ENCODE measurements at regions not wholly inside any gene's neighbourhood (a gene's known extent, or its start where the extent isn't known, plus 50 kb on each side); places are given as distances from the start of the nearest gene placed in this dataset.

- in situ Hi-C loops (cut with HindIII; ENCODE audit: low sequenced_read_pairs) = no loop called here
Observed at GRCh38 chr7:113998934-113999333, 80.1 kb upstream of the PPP1R3A start.

- in situ Hi-C loops (cut with HindIII; ENCODE audit: low sequenced_read_pairs) = no loop called here
Observed at GRCh38 chr7:113996405-113996804, 77.6 kb upstream of the PPP1R3A start.

- in situ Hi-C loops (cut with HindIII; ENCODE audit: low sequenced_read_pairs) = no loop called here
Observed at GRCh38 chr7:113986216-113986615, 67.4 kb upstream of the PPP1R3A start.

GRCh38 chr7:113976508-113976907 is 57.7 kb upstream of the PPP1R3A start:
- in situ Hi-C loops (cut with HindIII; ENCODE audit: low sequenced_read_pairs) = no loop called here

GRCh38 chr7:113968713-113969112 is 49.9 kb upstream of the PPP1R3A start:
- in situ Hi-C loops (cut with HindIII; ENCODE audit: low sequenced_read_pairs) = no loop called here
